Testis (tissue), 2 donors: ENCODE measurements at regions not wholly inside any gene's neighbourhood (a gene's known extent, or its start where the extent isn't known, plus 50 kb on each side); places are given as distances from the start of the nearest gene placed in this dataset.

Source experiments
- DNase-seq: peaks from one replicate; pipeline ENCODE4 v3.0.0-alpha.2; 2019
- H3K27ac ChIP-seq, 2 donors: fragments of 200-600 bp; sonication (generic); one replicate each; pipeline ENCODE4 v1.5.1; 2019
- H3K27me3 ChIP-seq: fragments of 200-600 bp; sonication (generic); one replicate; pipeline ENCODE4 v1.5.1; 2019
- H3K36me3 ChIP-seq: fragments of 200-600 bp; sonication (generic); one replicate; pipeline ENCODE4 v1.5.1; 2017; ENCODE audit warnings: low read depth; ENCODE audit errors: missing control alignments
- H3K4me1 ChIP-seq: fragments of 200-600 bp; sonication (generic); one replicate; pipeline ENCODE4 v1.5.1; 2019
- H3K4me3 ChIP-seq, 2 donors: fragments of 200-600 bp; sonication (generic); one replicate each; pipeline ENCODE4 v1.5.1; 2017 to 2019
- H3K9me3 ChIP-seq: fragments of 200-600 bp; sonication (generic); one replicate; pipeline ENCODE4 v1.5.1; 2017
- POLR2A ChIP-seq: fragments of 450-650 bp; IDR thresholded peaks from one replicate; pipeline ENCODE4 v1.6.1; 2017; ENCODE audit warnings: antibody characterized with exemption, mild to moderate bottlenecking, moderate library complexity
- WGBS, 2 donors: methylation state at CpG; one replicate each; pipeline ENCODE4 v1.1.5; 2018; 5-methylcytosine and 5-hydroxymethylcytosine counted together
- intact Hi-C: fragments of 100-400 bp; cut with DNase I; formaldehyde crosslinking; loops from one replicate; pipeline ENCODE4 v1.15.1; 2023; ENCODE audit warnings: low total_unique reads
- TF ChIP-seq, protein P1 (sequence below), 3 experiments: fragments of 450-650 bp in 2 of 3; fragments of 200-600 bp in 1 of 3; sonication (generic) in 1 of 3; IDR thresholded peaks; one replicate each; pipeline ENCODE4 v1.5.1; 2016 to 2019; ENCODE audit warnings: antibody characterized with exemption in 3 of 3, mild to moderate bottlenecking in 2 of 3, moderate library complexity in 1 of 3

GRCh38 chr12:111185206-111185888 lies 183.5 kb downstream of the PHETA1 start:
- H3K27ac ChIP-seq: no peak overlapping the region
- no peak overlapping the region for H3K4me3 ChIP-seq
- no peaks in the 10 kb centered on the region for H3K36me3 ChIP-seq
- DNase-seq: no peak
- TF ChIP-seq, protein P1, sequence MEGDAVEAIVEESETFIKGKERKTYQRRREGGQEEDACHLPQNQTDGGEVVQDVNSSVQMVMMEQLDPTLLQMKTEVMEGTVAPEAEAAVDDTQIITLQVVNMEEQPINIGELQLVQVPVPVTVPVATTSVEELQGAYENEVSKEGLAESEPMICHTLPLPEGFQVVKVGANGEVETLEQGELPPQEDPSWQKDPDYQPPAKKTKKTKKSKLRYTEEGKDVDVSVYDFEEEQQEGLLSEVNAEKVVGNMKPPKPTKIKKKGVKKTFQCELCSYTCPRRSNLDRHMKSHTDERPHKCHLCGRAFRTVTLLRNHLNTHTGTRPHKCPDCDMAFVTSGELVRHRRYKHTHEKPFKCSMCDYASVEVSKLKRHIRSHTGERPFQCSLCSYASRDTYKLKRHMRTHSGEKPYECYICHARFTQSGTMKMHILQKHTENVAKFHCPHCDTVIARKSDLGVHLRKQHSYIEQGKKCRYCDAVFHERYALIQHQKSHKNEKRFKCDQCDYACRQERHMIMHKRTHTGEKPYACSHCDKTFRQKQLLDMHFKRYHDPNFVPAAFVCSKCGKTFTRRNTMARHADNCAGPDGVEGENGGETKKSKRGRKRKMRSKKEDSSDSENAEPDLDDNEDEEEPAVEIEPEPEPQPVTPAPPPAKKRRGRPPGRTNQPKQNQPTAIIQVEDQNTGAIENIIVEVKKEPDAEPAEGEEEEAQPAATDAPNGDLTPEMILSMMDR (IDR thresholded peaks at IDR 0.05): no peak
- no peak for TF ChIP-seq POLR2A
- no peaks in the 10 kb centered on the region for H3K27me3 ChIP-seq
- 67 to 76% methylated on average over 9 to 13 of the region's 13 CpGs for whole genome bisulfite sequencing, 2 donors
- no peaks in the 10 kb centered on the region for H3K9me3 ChIP-seq
- H3K4me1 ChIP-seq: peaks cover 4% of the 10 kb centered on the region
- intact Hi-C loops: no loop called here

- 100% methylated on average over 1 of the region's 1 CpG for WGBS, 2 donors
- Histone ChIP-seq H3K27me3 (no peaks in the 10 kb centered on the region), H3K9me3 (no peaks in the 10 kb centered on the region), H3K4me1 (peaks cover 4% of the 10 kb centered on the region), H3K4me3 (no peak overlapping the region), H3K27ac (no peak overlapping the region), H3K36me3 (no peaks in the 10 kb centered on the region)
- intact Hi-C loops: no loop called here
- no peak for DNase-seq
- TF ChIP-seq POLR2A: no peak
- TF ChIP-seq, protein P1 (IDR thresholded peaks at IDR 0.05): no peak
These were observed 184.7 kb downstream of the PHETA1 start for GRCh38 chr12:111184161-111184560.

DNA sequence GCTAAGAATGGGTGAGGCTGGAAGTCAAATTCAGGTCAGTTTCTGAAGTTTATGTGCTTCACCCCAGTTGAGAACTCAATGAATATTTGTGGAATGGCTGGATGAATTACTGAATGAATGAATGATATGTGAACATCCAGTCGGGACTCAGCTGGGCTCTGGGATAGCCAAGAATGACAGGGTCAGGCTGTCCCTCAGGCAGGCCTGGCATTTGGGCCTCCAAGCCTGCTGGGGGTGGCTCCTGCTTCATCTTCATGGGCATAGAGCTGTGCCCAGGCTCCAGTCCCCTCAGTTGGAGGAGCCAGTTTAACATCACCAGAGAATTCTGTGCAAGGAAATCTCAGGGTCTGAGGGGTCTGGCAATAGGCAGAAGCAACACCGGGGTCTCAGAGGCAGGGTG lies 185.8 kb downstream of the PHETA1 start:
- Histone ChIP-seq H3K4me3 (no peak overlapping the region), H3K27ac (no peak overlapping the region), H3K27me3 (no peaks in the 10 kb centered on the region), H3K4me1 (peaks cover 4% of the 10 kb centered on the region), H3K36me3 (no peaks in the 10 kb centered on the region), H3K9me3 (no peaks in the 10 kb centered on the region)
- WGBS, 2 donors: 77 to 86% methylated on average over 1 to 2 of the region's 2 CpGs
- TF ChIP-seq, protein P1 (IDR thresholded peaks at IDR 0.05): no peak
- TF ChIP-seq POLR2A: no peak
- intact Hi-C loops: no loop called here
- DNase-seq: no peak

GRCh38 chr12:111182382-111182781 lies 186.5 kb downstream of the PHETA1 start:
- Histone ChIP-seq H3K27me3 (no peaks in the 10 kb centered on the region), H3K36me3 (no peaks in the 10 kb centered on the region), H3K27ac (no peak overlapping the region), H3K4me3 (no peak overlapping the region), H3K9me3 (no peaks in the 10 kb centered on the region), H3K4me1 (peaks cover 4% of the 10 kb centered on the region)
- 70 to 71% methylated on average over 16 of the region's 16 CpGs for WGBS, 2 donors
- DNase-seq: no peak
- intact Hi-C loops: no loop called here
- TF ChIP-seq, protein P1 (IDR thresholded peaks at IDR 0.05): no peak
- TF ChIP-seq POLR2A: no peak

GRCh38 chr12:111181143-111181726 lies 187.7 kb downstream of the PHETA1 start:
- no peak for TF ChIP-seq POLR2A
- TF ChIP-seq, protein P1 (IDR thresholded peaks at IDR 0.05): no peak
- Histone ChIP-seq H3K27ac (no peak overlapping the region), H3K4me3 (no peak overlapping the region), H3K27me3 (no peaks in the 10 kb centered on the region), H3K36me3 (no peaks in the 10 kb centered on the region), H3K4me1 (peaks cover 4% of the 10 kb centered on the region), H3K9me3 (no peaks in the 10 kb centered on the region)
- intact Hi-C loops: no loop called here
- 46 to 58% methylated on average over 17 to 18 of the region's 18 CpGs for WGBS, 2 donors
- peak; percentile 65 for DNase-seq
